Endothelial cell of umbilical vein (primary cell): ENCODE measurements at regions not wholly inside any gene's neighbourhood (a gene's known extent, or its start where the extent isn't known, plus 50 kb on each side); places are given as distances from the start of the nearest gene placed in this dataset.

ENCODE experiments used
- BruUV-seq: library from RNA; stranded (reverse); fragments of 400-500 nt; replicated peaks from 2 replicates; lab custom pipeline; 2021; lab: Mats Ljungman, UMichigan
- CTCF ChIA-PET: fragments of 300-600, 350-600 bp; sonication (Branson Sonifier 250); formaldehyde crosslinking; loops from one replicate; lab custom pipeline; 2021; ENCODE audit warnings: antibody characterized with exemption, inconsistent platforms; lab: Charles Lee
- POLR2A ChIA-PET: fragments of 300-600, 350-600 bp; sonication (Branson Sonifier 250); formaldehyde crosslinking; loops from one replicate; lab custom pipeline; 2021; ENCODE audit warnings: antibody characterized with exemption, inconsistent platforms; lab: Charles Lee
- DNase-seq: peaks from one replicate; pipeline ENCODE4 v3.0.0-alpha.2; 2011; ENCODE audit warnings: low read depth, low spot score
- FAIRE-seq: peaks from 2 replicates; lab custom pipeline; 2011; peaks lifted over from hg19 to GRCh38; lab: Jason Lieb, UNC
- H2AFZ ChIP-seq: 2 replicates; pipeline ENCODE4 v1.6.0; 2012; ENCODE audit warnings: low read depth, low read length, control low read depth, inconsistent platforms
- H3K27ac ChIP-seq: 2 replicates; pipeline ENCODE4 v1.5.1; 2011; ENCODE audit warnings: low read depth, mild to moderate bottlenecking, control low read depth, low read length, moderate library complexity; ENCODE audit not compliant: insufficient read depth
- H3K27me3 ChIP-seq, 2 experiments: 2 replicates each; pipeline versions ENCODE4 v1.6.0 to v1.6.1; 2011; ENCODE audit warnings: low read length in 2 of 2, mixed read lengths in 1 of 2; ENCODE audit not compliant: control insufficient read depth in 2 of 2, insufficient read depth in 2 of 2
- H3K36me3 ChIP-seq, 2 experiments: 2 replicates in 1 of 2; 3 replicates in 1 of 2; pipeline ENCODE4 v1.5.1; 2011; ENCODE audit warnings: low read length in 2 of 2, mild to moderate bottlenecking in 1 of 2, moderate library complexity in 1 of 2; ENCODE audit not compliant: control insufficient read depth in 2 of 2, insufficient read depth in 2 of 2; ENCODE audit errors: extremely low read depth in 1 of 2
- H3K4me1 ChIP-seq: 3 replicates; pipeline ENCODE4 v1.5.1; 2011; ENCODE audit warnings: mild to moderate bottlenecking, low read length; ENCODE audit not compliant: control insufficient read depth, insufficient read depth; ENCODE audit errors: extremely low read depth
- H3K4me2 ChIP-seq: 2 replicates; pipeline ENCODE4 v1.6.1; 2011; ENCODE audit warnings: low read length, control low read depth, mixed read lengths; ENCODE audit not compliant: insufficient read depth
- H3K4me3 ChIP-seq, 3 experiments: fragments of 200-600 bp in 1 of 3; sonication (generic), shearing (Covaris generic) in 1 of 3; replicated peaks in 1 of 3; 2 replicates each; pipeline ENCODE4 v1.5.1; 2011 to 2016; ENCODE audit warnings: control low read depth in 3 of 3, low read length in 3 of 3, mild to moderate bottlenecking in 2 of 3, inconsistent platforms in 1 of 3, low read depth in 1 of 3, moderate library complexity in 1 of 3; ENCODE audit not compliant: insufficient read depth in 1 of 3
- H3K79me2 ChIP-seq: 2 replicates; pipeline ENCODE4 v1.6.0; 2012; ENCODE audit warnings: low read length, inconsistent platforms; ENCODE audit not compliant: control insufficient read depth, insufficient read depth
- H3K9ac ChIP-seq: replicated peaks from 2 replicates; pipeline ENCODE3; 2011; ENCODE audit warnings: low read length, control low read depth; ENCODE audit not compliant: insufficient read depth; ENCODE audit errors: extremely low read depth
- H3K9me1 ChIP-seq: replicated peaks from 3 replicates; pipeline ENCODE4 v1.6.0; 2011; ENCODE audit warnings: mild to moderate bottlenecking, low read length; ENCODE audit not compliant: control insufficient read depth, insufficient read depth; ENCODE audit errors: extremely low read depth
- H3K9me3 ChIP-seq: replicated peaks from 2 replicates; pipeline ENCODE4 v1.5.1; 2012; ENCODE audit warnings: low read length, inconsistent platforms; ENCODE audit not compliant: control insufficient read depth, insufficient read depth
- H4K20me1 ChIP-seq: replicated peaks from 2 replicates; pipeline ENCODE3; 2011; ENCODE audit warnings: mild to moderate bottlenecking, low read length; ENCODE audit not compliant: control insufficient read depth, insufficient read depth; ENCODE audit errors: extremely low read depth
- EZH2 ChIP-seq: IDR thresholded peaks from 2 replicates; pipeline ENCODE4 v1.6.1; 2012; ENCODE audit warnings: borderline replicate concordance, low read depth, mild to moderate bottlenecking, moderate library complexity, low read length, inconsistent platforms; ENCODE audit not compliant: severe bottlenecking
- FOS ChIP-seq: IDR thresholded peaks from 2 replicates; pipeline ENCODE4 v1.6.1; 2011; ENCODE audit warnings: mild to moderate bottlenecking, low read length, moderate library complexity, borderline replicate concordance; ENCODE audit not compliant: insufficient read depth
- GATA2 ChIP-seq: IDR thresholded peaks from 2 replicates; pipeline ENCODE4 v1.7.0; 2011; ENCODE audit warnings: low read depth, mild to moderate bottlenecking, moderate library complexity, mixed read lengths, low read length; ENCODE audit not compliant: insufficient read length, insufficient read depth
- JUN ChIP-seq: IDR thresholded peaks from 2 replicates; pipeline ENCODE4 v1.6.1; 2011; ENCODE audit warnings: borderline replicate concordance, low read depth; ENCODE audit not compliant: insufficient read length, insufficient read depth
- MYC ChIP-seq: IDR thresholded peaks from one replicate; pipeline ENCODE4 v1.6.1; 2011; ENCODE audit warnings: mild to moderate bottlenecking, low read depth, low read length
- POLR2A ChIP-seq: IDR thresholded peaks from 2 replicates; pipeline ENCODE4 v1.6.1; 2012; ENCODE audit warnings: low read depth, mild to moderate bottlenecking, control low read depth, low read length
- POLR2AphosphoS5 ChIP-seq: IDR thresholded peaks from 2 replicates; pipeline ENCODE4 v1.6.1; 2012; ENCODE audit warnings: low read depth, mild to moderate bottlenecking, control low read depth, low read length, moderate library complexity; ENCODE audit not compliant: insufficient read depth
- dilution Hi-C: fragments of 300-500 bp; cut with MboI; formaldehyde crosslinking; loops from one replicate; pipeline ENCODE4 v1.15.0; 2019; ENCODE audit warnings: low sequenced_read_pairs; ENCODE audit not compliant: extremely low pct_ligation_motif_present
- intact Hi-C: fragments of 100-400 bp; cut with micrococcal nuclease; formaldehyde crosslinking; loops from one replicate; pipeline ENCODE4 v1.10.0; 2022
- TF ChIP-seq, protein P1 (sequence below): IDR thresholded peaks from 2 replicates; pipeline ENCODE4 v1.6.1; 2011; ENCODE audit not compliant: insufficient read depth, insufficient read length
- TF ChIP-seq, protein P2 (sequence below), 2 donors: IDR thresholded peaks; 1 replicate in 1 of 2; 2 replicates in 1 of 2; pipeline ENCODE4 v1.5.1; 2011; ENCODE audit warnings: low read length in 2 of 2, mild to moderate bottlenecking in 2 of 2, moderate library complexity in 2 of 2, control low read depth in 1 of 2, inconsistent platforms in 1 of 2, low read depth in 1 of 2; ENCODE audit not compliant: insufficient read depth in 1 of 2; ENCODE audit errors: extremely low read depth in 1 of 2

DNA sequence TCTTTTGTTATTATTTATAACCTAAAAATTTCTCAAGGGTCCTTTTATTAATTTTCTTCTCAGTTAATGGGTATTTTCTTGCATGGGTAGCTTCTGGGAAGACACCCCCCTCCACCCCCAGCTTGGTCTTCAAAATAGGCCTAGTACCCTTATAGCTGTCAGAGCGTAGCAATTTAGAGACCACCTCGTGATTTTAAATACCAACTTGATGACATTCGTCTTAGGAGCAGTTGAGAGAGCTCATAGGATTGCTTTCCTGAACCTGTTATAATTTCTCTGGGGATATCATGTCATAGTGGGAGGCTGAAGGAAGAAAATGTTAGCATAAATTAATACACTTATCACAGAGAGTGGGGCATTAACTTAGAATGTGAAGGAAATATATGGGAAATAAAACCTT is 83.1 kb upstream of the MLIP start:
- no peaks in the 10 kb centered on the region for H3K4me1 ChIP-seq
- no peaks in the 10 kb centered on the region for H3K27me3 ChIP-seq
- no peak overlapping the region for H3K27ac ChIP-seq
- FAIRE-seq (no peak), DNase-seq (no peak)
- no peaks in the 10 kb centered on the region for H3K79me2 ChIP-seq
- POLR2A ChIA-PET = no interaction called here
- no peak overlapping the region for H3K4me3 ChIP-seq
- H3K9me3 ChIP-seq = no peaks in the 10 kb centered on the region
- H3K36me3 ChIP-seq = no peaks in the 10 kb centered on the region
- H4K20me1 ChIP-seq = no peaks in the 10 kb centered on the region
- no peak overlapping the region for H3K4me2 ChIP-seq
- H3K9ac ChIP-seq = no peak overlapping the region
- intact Hi-C loops (no loop called here), dilution Hi-C loops (no loop called here)
- CTCF ChIA-PET = no interaction called here
- BruUV-seq = no TSS peak
- H3K9me1 ChIP-seq = no peaks in the 10 kb centered on the region
- no peak overlapping the region for H2AFZ ChIP-seq
- no peak for TF ChIP-seq EZH2
- no peak for TF ChIP-seq FOS
- TF ChIP-seq, protein P1, sequence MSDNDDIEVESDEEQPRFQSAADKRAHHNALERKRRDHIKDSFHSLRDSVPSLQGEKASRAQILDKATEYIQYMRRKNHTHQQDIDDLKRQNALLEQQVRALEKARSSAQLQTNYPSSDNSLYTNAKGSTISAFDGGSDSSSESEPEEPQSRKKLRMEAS = no peak
- no peak for TF ChIP-seq JUN
- no peak for TF ChIP-seq GATA2
- TF ChIP-seq MYC = no peak
- no peak for TF ChIP-seq POLR2A
- TF ChIP-seq, protein P2, sequence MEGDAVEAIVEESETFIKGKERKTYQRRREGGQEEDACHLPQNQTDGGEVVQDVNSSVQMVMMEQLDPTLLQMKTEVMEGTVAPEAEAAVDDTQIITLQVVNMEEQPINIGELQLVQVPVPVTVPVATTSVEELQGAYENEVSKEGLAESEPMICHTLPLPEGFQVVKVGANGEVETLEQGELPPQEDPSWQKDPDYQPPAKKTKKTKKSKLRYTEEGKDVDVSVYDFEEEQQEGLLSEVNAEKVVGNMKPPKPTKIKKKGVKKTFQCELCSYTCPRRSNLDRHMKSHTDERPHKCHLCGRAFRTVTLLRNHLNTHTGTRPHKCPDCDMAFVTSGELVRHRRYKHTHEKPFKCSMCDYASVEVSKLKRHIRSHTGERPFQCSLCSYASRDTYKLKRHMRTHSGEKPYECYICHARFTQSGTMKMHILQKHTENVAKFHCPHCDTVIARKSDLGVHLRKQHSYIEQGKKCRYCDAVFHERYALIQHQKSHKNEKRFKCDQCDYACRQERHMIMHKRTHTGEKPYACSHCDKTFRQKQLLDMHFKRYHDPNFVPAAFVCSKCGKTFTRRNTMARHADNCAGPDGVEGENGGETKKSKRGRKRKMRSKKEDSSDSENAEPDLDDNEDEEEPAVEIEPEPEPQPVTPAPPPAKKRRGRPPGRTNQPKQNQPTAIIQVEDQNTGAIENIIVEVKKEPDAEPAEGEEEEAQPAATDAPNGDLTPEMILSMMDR (IDR thresholded peaks at IDR 0.05; ENCODE audit: extremely low read depth in 1 of 2, insufficient read depth in 1 of 2, low read depth in 1 of 2, low read length in 2 of 2) = no peak
- no peak for TF ChIP-seq POLR2AphosphoS5
